Keratinocyte (primary cell): ENCODE measurements at regions not wholly inside any gene's neighbourhood (a gene's known extent, or its start where the extent isn't known, plus 50 kb on each side); places are given as distances from the start of the nearest gene placed in this dataset.

Experiments
- CTCF ChIP-seq, 3 experiments: IDR thresholded peaks in 1 of 3; conservative IDR thresholded peaks in 1 of 3; optimal IDR thresholded peaks in 1 of 3; 2 replicates in 2 of 3; 3 replicates in 1 of 3; pipeline versions ENCODE3 to v1.5.1; 2011; ENCODE audit warnings: low read length in 3 of 3, mild to moderate bottlenecking in 3 of 3, moderate library complexity in 2 of 3, control low read depth in 1 of 3, inconsistent platforms in 1 of 3; ENCODE audit not compliant: insufficient read depth in 2 of 3; ENCODE audit errors: extremely low read depth in 1 of 3
- EZH2 ChIP-seq: IDR thresholded peaks from one replicate; pipeline ENCODE4 v1.6.1; 2012; ENCODE audit warnings: inconsistent platforms, mild to moderate bottlenecking, low read length, moderate library complexity

GRCh38 chr20:60486315-60486714 is 528.1 kb downstream of the CDH26 start:
- no peak for TF ChIP-seq CTCF (optimal IDR thresholded peaks at IDR 0.05 in 1 of 3, IDR thresholded peaks at IDR 0.05 in 1 of 3, conservative IDR thresholded peaks at IDR 0.05 in 1 of 3; ENCODE audit: extremely low read depth in 1 of 3, insufficient read depth in 2 of 3, low read length in 3 of 3)
- no peak for TF ChIP-seq EZH2
